Peyer's patch (tissue), 4 donors: ENCODE measurements at regions not wholly inside any gene's neighbourhood (a gene's known extent, or its start where the extent isn't known, plus 50 kb on each side); places are given as distances from the start of the nearest gene placed in this dataset.

Source experiments
- CTCF ChIP-seq, 6 experiments: fragments of 450-650 bp in 4 of 6; fragments of 200-600 bp in 2 of 6; sonication (generic) in 1 of 6; IDR thresholded peaks; one replicate each; pipeline ENCODE4 v1.5.1; 2017 to 2019; ENCODE audit warnings: antibody characterized with exemption in 6 of 6, mild to moderate bottlenecking in 3 of 6, moderate library complexity in 1 of 6
- POLR2A ChIP-seq, 2 donors: fragments of 450-650 bp; IDR thresholded peaks; one replicate each; pipeline ENCODE4 v1.5.1; 2017; ENCODE audit warnings: antibody characterized with exemption in 2 of 2, mild to moderate bottlenecking in 2 of 2, moderate library complexity in 2 of 2

GRCh38 chr15:31815411-31816155, 214.7 kb upstream of the CHRNA7 start:
- TF ChIP-seq CTCF (IDR thresholded peaks at IDR 0.05) = no peak
- no peak for TF ChIP-seq POLR2A (IDR thresholded peaks at IDR 0.05)
